H1 (cell line): ENCODE measurements at regions not wholly inside any gene's neighbourhood (a gene's known extent, or its start where the extent isn't known, plus 50 kb on each side); places are given as distances from the start of the nearest gene placed in this dataset.
A peak's percentile ranks its signal among the peaks of the same experiment; 100 is the strongest.

Source experiments
- CTCF ChIA-PET: fragments of 300-600 bp; sonication (Branson Sonifier 250); formaldehyde crosslinking; loops from one replicate; lab custom pipeline; 2021; ENCODE audit not compliant: partially characterized antibody; lab: Charles Lee
- POLR2A ChIA-PET: fragments of 300-600 bp; sonication (Branson Sonifier 250); formaldehyde crosslinking; loops from one replicate; lab custom pipeline; 2021; ENCODE audit warnings: inconsistent platforms; ENCODE audit not compliant: partially characterized antibody; lab: Charles Lee
- DNase-seq, 2 experiments: peaks; one replicate each; pipeline versions ENCODE4 v3.0.0 to v3.0.0-alpha.2; 2010 to 2022; ENCODE audit warnings: low spot score in 2 of 2, low read depth in 1 of 2, mixed read lengths in 1 of 2
- FAIRE-seq: peaks from 2 replicates; lab custom pipeline; 2011; peaks lifted over from hg19 to GRCh38; lab: Jason Lieb, UNC
- H2AFZ ChIP-seq: 2 replicates; pipeline ENCODE4 v1.8.1; 2012; ENCODE audit warnings: low read length, inconsistent platforms
- H2AK5ac ChIP-seq: 2 replicates; pipeline ENCODE4 v1.6.1; 2013; ENCODE audit warnings: low read depth, low read length
- H2BK120ac ChIP-seq: replicated peaks from 2 replicates; pipeline ENCODE3; 2013; ENCODE audit warnings: low read depth, low read length, inconsistent platforms
- H2BK12ac ChIP-seq: 2 replicates; pipeline ENCODE4 v1.6.1; 2013; ENCODE audit warnings: low read depth, low read length
- H2BK15ac ChIP-seq: 2 replicates; pipeline ENCODE4 v1.6.1; 2013; ENCODE audit warnings: low read length
- H2BK20ac ChIP-seq: 2 replicates; pipeline ENCODE4 v1.6.1; 2013; ENCODE audit warnings: low read length
- H2BK5ac ChIP-seq: 2 replicates; pipeline ENCODE4 v1.6.1; 2013; ENCODE audit warnings: low read depth, low read length
- H3K14ac ChIP-seq: 2 replicates; pipeline ENCODE4 v1.6.1; 2013; ENCODE audit warnings: inconsistent platforms; ENCODE audit not compliant: insufficient read length
- H3K18ac ChIP-seq: 2 replicates; pipeline ENCODE4 v1.6.1; 2013; ENCODE audit warnings: low read length; ENCODE audit errors: extremely low read depth
- H3K23ac ChIP-seq: 2 replicates; pipeline ENCODE4 v1.6.1; 2013; ENCODE audit warnings: inconsistent platforms; ENCODE audit not compliant: insufficient read length
- H3K23me2 ChIP-seq: 2 replicates; pipeline ENCODE4 v1.6.1; 2013; ENCODE audit warnings: low read depth, low read length
- H3K27ac ChIP-seq: 2 replicates; pipeline ENCODE4 v1.6.1; 2011; ENCODE audit warnings: low read depth, low read length, inconsistent platforms
- H3K27me3 ChIP-seq, 4 experiments: replicated peaks in 1 of 4; 1 replicate in 1 of 4; 2 replicates in 3 of 4; pipeline versions ENCODE4 v1.6.1 to v1.8.1; 2011 to 2013; ENCODE audit warnings: low read length in 3 of 4, mild to moderate bottlenecking in 3 of 4, inconsistent platforms in 2 of 4, mixed read lengths in 2 of 4, moderate library complexity in 1 of 4; ENCODE audit not compliant: control insufficient read depth in 3 of 4, insufficient read depth in 3 of 4; ENCODE audit errors: extremely low read depth in 1 of 4
- H3K36me3 ChIP-seq, 4 experiments: 2 replicates each; pipeline versions ENCODE4 v1.6.1 to v1.8.1; 2011 to 2013; ENCODE audit warnings: mild to moderate bottlenecking in 4 of 4, low read length in 3 of 4, moderate library complexity in 2 of 4, control low read depth in 1 of 4, inconsistent platforms in 1 of 4; ENCODE audit not compliant: insufficient read depth in 4 of 4, control insufficient read depth in 2 of 4
- H3K4ac ChIP-seq: replicated peaks from 2 replicates; pipeline ENCODE3; 2013; ENCODE audit warnings: low read length, low read depth, mixed read lengths, inconsistent platforms; ENCODE audit not compliant: insufficient read length
- H3K4me1 ChIP-seq, 4 experiments: replicated peaks in 1 of 4; 1 replicate in 1 of 4; 2 replicates in 3 of 4; pipeline versions ENCODE4 v1.6.1 to v1.8.1; 2011 to 2013; ENCODE audit warnings: low read length in 3 of 4, inconsistent platforms in 2 of 4, mixed read lengths in 1 of 4; ENCODE audit not compliant: insufficient read depth in 4 of 4, control insufficient read depth in 3 of 4
- H3K4me2 ChIP-seq, 2 experiments: 2 replicates each; pipeline versions ENCODE4 v1.6.1 to v1.8.1; 2011 to 2013; ENCODE audit warnings: low read depth in 2 of 2, low read length in 2 of 2, control low read depth in 1 of 2, inconsistent platforms in 1 of 2, mild to moderate bottlenecking in 1 of 2; ENCODE audit not compliant: insufficient read depth in 1 of 2
- H3K4me3 ChIP-seq, 4 experiments: fragments of 200-600, 300-600 bp in 1 of 4; sonication (generic), shearing (Covaris generic), sonication (Bioruptor Twin) in 1 of 4; 2 replicates each; pipeline versions ENCODE4 v1.5.1 to v1.8.1; 2011 to 2016; ENCODE audit warnings: low read length in 4 of 4, low read depth in 3 of 4, control low read depth in 2 of 4, inconsistent platforms in 2 of 4, mild to moderate bottlenecking in 2 of 4, mixed read lengths in 1 of 4, moderate library complexity in 1 of 4; ENCODE audit not compliant: insufficient read depth in 2 of 4; ENCODE audit errors: extremely low read depth in 1 of 4
- H3K56ac ChIP-seq: replicated peaks from 2 replicates; pipeline ENCODE3; 2013; ENCODE audit warnings: low read depth, mild to moderate bottlenecking, mixed read lengths, low read length, inconsistent platforms; ENCODE audit not compliant: insufficient read length
- H3K79me1 ChIP-seq: 2 replicates; pipeline ENCODE4 v1.6.1; 2013; ENCODE audit warnings: low read depth, low read length, control low read depth
- H3K79me2 ChIP-seq, 2 experiments: 2 replicates each; pipeline versions ENCODE4 v1.6.1 to v1.8.1; 2012 to 2013; ENCODE audit warnings: low read length in 2 of 2, mild to moderate bottlenecking in 2 of 2, inconsistent platforms in 1 of 2; ENCODE audit not compliant: insufficient read depth in 2 of 2, control insufficient read depth in 1 of 2
- H3K9ac ChIP-seq, 4 experiments: replicated peaks in 1 of 4; 1 replicate in 1 of 4; 2 replicates in 3 of 4; pipeline versions ENCODE4 v1.6.1 to v1.8.1; 2011 to 2013; ENCODE audit warnings: low read depth in 3 of 4, low read length in 3 of 4, control low read depth in 2 of 4, mild to moderate bottlenecking in 2 of 4, moderate library complexity in 2 of 4, inconsistent platforms in 1 of 4; ENCODE audit errors: extremely low read depth in 1 of 4
- H3K9me3 ChIP-seq, 2 experiments: 2 replicates each; pipeline versions ENCODE4 v1.6.1 to v1.8.1; 2012 to 2013; ENCODE audit warnings: mild to moderate bottlenecking in 2 of 2, moderate library complexity in 2 of 2, control low read depth in 1 of 2, inconsistent platforms in 1 of 2, low read depth in 1 of 2, low read length in 1 of 2, mixed read lengths in 1 of 2; ENCODE audit not compliant: insufficient read depth in 2 of 2
- H4K20me1 ChIP-seq, 2 experiments: replicated peaks in 1 of 2; 2 replicates each; pipeline versions ENCODE3 to v1.8.1; 2011 to 2013; ENCODE audit warnings: inconsistent platforms in 2 of 2, low read length in 2 of 2, mild to moderate bottlenecking in 1 of 2; ENCODE audit not compliant: insufficient read depth in 2 of 2, control insufficient read depth in 1 of 2
- H4K5ac ChIP-seq: 2 replicates; pipeline ENCODE4 v1.6.1; 2013; ENCODE audit warnings: low read length, low read depth, mixed read lengths, inconsistent platforms; ENCODE audit not compliant: insufficient read length
- H4K8ac ChIP-seq: 2 replicates; pipeline ENCODE4 v1.8.0; 2013; ENCODE audit warnings: mild to moderate bottlenecking, moderate library complexity, low read length, inconsistent platforms; ENCODE audit not compliant: insufficient read depth; ENCODE audit errors: extremely low read depth
- H4K91ac ChIP-seq: replicated peaks from 2 replicates; pipeline ENCODE3; 2013; ENCODE audit warnings: low read length, mixed read lengths, inconsistent platforms; ENCODE audit not compliant: insufficient read length
- CHD2 ChIP-seq: IDR thresholded peaks from 2 replicates; pipeline ENCODE4 v1.6.1; 2012; ENCODE audit warnings: low read length, improper control_type of control experiment
- KDM1A ChIP-seq: fragments of 200-600, 300-600 bp; sonication (generic); IDR thresholded peaks from 2 replicates; pipeline ENCODE4 v1.7.1; 2016; ENCODE audit warnings: mild to moderate bottlenecking, low read length, borderline replicate concordance
- RXRA ChIP-seq: IDR thresholded peaks from 2 replicates; pipeline ENCODE4 v1.6.1; 2011; ENCODE audit warnings: low read depth, mild to moderate bottlenecking, low read length, moderate library complexity; ENCODE audit not compliant: insufficient read depth
- SIX5 ChIP-seq: IDR thresholded peaks from 2 replicates; pipeline ENCODE4 v1.6.1; 2011; ENCODE audit warnings: mild to moderate bottlenecking, low read depth, low read length
- YY1 ChIP-seq: IDR thresholded peaks from 2 replicates; pipeline ENCODE4 v1.6.1; 2011; ENCODE audit warnings: low read depth, mild to moderate bottlenecking, low read length
- WGBS, 2 experiments: shearing (Covaris generic) in 1 of 2; methylation state at CpG; one replicate each; pipeline versions ENCODE4 v1.1.6 to v1.1.7; 2013 to 2015; ENCODE audit warnings: low lambda C conversion rate in 2 of 2, mixed read lengths in 2 of 2, inconsistent platforms in 1 of 2, low coverage in 1 of 2, missing lambda C conversion rate in 1 of 2; ENCODE audit not compliant: insufficient replicate concordance in 2 of 2, insufficient coverage in 1 of 2, insufficient read length in 1 of 2; ENCODE audit errors: extremely low coverage in 1 of 2, missing lambda C conversion rate in 1 of 2; 5-methylcytosine and 5-hydroxymethylcytosine counted together

- H4K20me1 ChIP-seq, result no peaks in the 10 kb centered on the region
- H3K4me3 ChIP-seq, result no peak overlapping the region
- TF ChIP-seq RXRA (no peak), YY1 (no peak), SIX5 (no peak), KDM1A (no peak), CHD2 (no peak)
- FAIRE-seq (no peak), DNase-seq (peak in 1 of 2 experiments; percentile 45)
- H3K23me2 ChIP-seq, result no peaks in the 10 kb centered on the region
- H2AFZ ChIP-seq, result peak overlapping the region; percentile 76
- no peak overlapping the region for H2BK5ac ChIP-seq
- CTCF ChIA-PET, result interaction anchor here (0.6 to 1.3 kb wide), 2 partner anchors 15 to 496 kb away, joined by 3 read pairs; no protein-coding TSS in a partner anchor
- no peak overlapping the region for H3K18ac ChIP-seq
- no peaks in the 10 kb centered on the region for H3K79me2 ChIP-seq
- H3K36me3 ChIP-seq, result no peaks in the 10 kb centered on the region
- no peak overlapping the region for H2BK20ac ChIP-seq
- no peak overlapping the region for H2AK5ac ChIP-seq
- no peak overlapping the region for H3K4ac ChIP-seq
- H2BK15ac ChIP-seq, result no peak overlapping the region
- H3K79me1 ChIP-seq, result no peaks in the 10 kb centered on the region
- H3K27ac ChIP-seq, result no peak overlapping the region
- no peak overlapping the region for H4K5ac ChIP-seq
- H3K27me3 ChIP-seq, result no peaks in the 10 kb centered on the region
- peaks cover 0 to 6% (median 2%) of the 10 kb centered on the region in 4 experiments; a peak in 4 of 7 replicates for H3K4me1 ChIP-seq
- no peak overlapping the region for H4K8ac ChIP-seq
- H3K56ac ChIP-seq, result no peak overlapping the region
- 91% methylated on average over 3 of the region's 3 CpGs; no CpG with 5 or more reads in 1 of the 2 experiments for WGBS, 2 experiments
- no peak overlapping the region for H3K23ac ChIP-seq
- H3K4me2 ChIP-seq, result peak overlapping the region in 1 of 2 experiments; percentile 7; a peak in 1 of 4 replicates
- no peak overlapping the region for H2BK120ac ChIP-seq
- no peak overlapping the region for H2BK12ac ChIP-seq
- POLR2A ChIA-PET, result no interaction called here
- no peak overlapping the region for H3K9ac ChIP-seq
- no peak overlapping the region for H4K91ac ChIP-seq
- no peaks in the 10 kb centered on the region for H3K9me3 ChIP-seq
- H3K14ac ChIP-seq, result no peak overlapping the region
Observed at GRCh38 chr2:212644195-212644837, 105.7 kb upstream of the ERBB4 start.
